ENCODE measurements at regions not wholly inside any gene's neighbourhood (a gene's known extent, or its start where the extent isn't known, plus 50 kb on each side); places are given as distances from the start of the nearest gene placed in this dataset.

DNA sequence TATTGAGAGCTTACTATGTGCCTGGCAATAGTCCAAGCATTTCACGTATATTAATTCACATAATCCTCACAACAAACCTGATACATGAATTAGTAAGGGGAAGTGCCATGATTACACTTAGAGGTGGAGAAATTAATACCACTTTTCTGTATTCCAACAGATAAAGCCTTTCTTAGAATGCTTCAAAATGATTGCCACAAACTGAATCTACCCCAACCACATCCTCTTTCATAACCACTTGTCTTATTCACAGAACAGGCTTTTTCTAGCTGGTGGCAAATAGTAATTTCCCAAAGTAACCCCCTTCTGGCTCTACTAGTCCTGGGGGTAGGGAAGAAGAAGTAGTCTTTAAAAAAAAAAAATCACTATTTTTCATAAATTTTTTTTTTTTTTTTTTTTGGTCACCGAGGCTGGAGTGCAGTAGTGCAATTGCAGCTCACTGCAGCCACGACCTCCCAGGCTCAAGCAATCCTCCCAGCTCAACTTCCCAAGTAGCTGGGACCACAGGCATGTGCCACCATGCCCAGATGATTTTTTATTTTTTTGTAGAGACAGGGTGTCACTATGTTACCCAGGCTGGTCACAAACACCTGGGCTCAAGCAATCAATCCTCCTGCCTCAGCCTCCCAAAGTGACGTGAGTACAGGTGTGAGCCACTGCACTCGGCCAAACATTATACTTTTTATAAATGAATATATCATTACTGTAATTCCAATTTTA is 59.0 kb upstream of the ARID2 start:
- TF ChIP-seq POLR2A (IDR thresholded peaks at IDR 0.05; ENCODE audit: low read depth, low read length), result no peak
- peak; percentile 82 for TF ChIP-seq SPI1 (IDR thresholded peaks at IDR 0.05; ENCODE audit: low read depth, low read length)
- no peak for TF ChIP-seq POLR2AphosphoS5 (IDR thresholded peaks at IDR 0.05; ENCODE audit: low read depth, low read length)
- TF ChIP-seq TAF1 (IDR thresholded peaks at IDR 0.05; ENCODE audit: low read depth, low read length), result no peak
- TF ChIP-seq PAX5 (IDR thresholded peaks at IDR 0.05; ENCODE audit: insufficient read depth, low read length, severe bottlenecking), result no peak

Measured in GM12891 (cell line).